COLO668 (cell line): ENCODE measurements at regions not wholly inside any gene's neighbourhood (a gene's known extent, or its start where the extent isn't known, plus 50 kb on each side); places are given as distances from the start of the nearest gene placed in this dataset.

Experiments
- DNase-seq: peaks from one replicate; lab custom pipeline; 2025; ENCODE audit not compliant: unreplicated experiment; lab: John Stamatoyannopoulos, UW

- DNase-seq = no peak
Observed at GRCh38 chr2:121860033-121860757, 104.7 kb downstream of the TSN start.

- DNase-seq = no peak
Observed at GRCh38 chr2:121860758-121861227, 105.3 kb downstream of the TSN start.

- no peak for DNase-seq
Observed at GRCh38 chr2:121862286-121862685, 106.8 kb downstream of the TSN start.

- DNase-seq = no peak
Observed at GRCh38 chr2:121865914-121866313, 110.5 kb downstream of the TSN start.

- DNase-seq = no peak
Observed at GRCh38 chr2:121866789-121867188, 111.3 kb downstream of the TSN start.

GRCh38 chr2:121868652-121869051 lies 113.2 kb downstream of the TSN start:
- no peak for DNase-seq

- no peak for DNase-seq
Observed at GRCh38 chr2:121869363-121869762, 113.9 kb downstream of the TSN start.

- no peak for DNase-seq
Observed at GRCh38 chr2:121869873-121870272, 114.4 kb downstream of the TSN start.

- DNase-seq = no peak
Observed at GRCh38 chr2:121872651-121873050, 117.2 kb downstream of the TSN start.

GRCh38 chr2:121873864-121874263 lies 118.4 kb downstream of the TSN start:
- DNase-seq = no peak

- DNase-seq = no peak
Observed at GRCh38 chr2:121875585-121876185, 120.2 kb downstream of the TSN start.

GRCh38 chr2:121877366-121877765 lies 121.9 kb downstream of the TSN start:
- no peak for DNase-seq

- no peak for DNase-seq
Observed at GRCh38 chr2:121880283-121880682, 124.8 kb downstream of the TSN start.

GRCh38 chr2:121881038-121881437 lies 125.6 kb downstream of the TSN start:
- no peak for DNase-seq

- DNase-seq = no peak
Observed at GRCh38 chr2:121881950-121882349, 126.5 kb downstream of the TSN start.

GRCh38 chr2:121884078-121884477 lies 128.6 kb downstream of the TSN start:
- no peak for DNase-seq

GRCh38 chr2:121884511-121884921 lies 129.1 kb downstream of the TSN start:
- DNase-seq = no peak

GRCh38 chr2:121886059-121886458 lies 130.6 kb downstream of the TSN start:
- DNase-seq = no peak

- DNase-seq = no peak
Observed at GRCh38 chr2:121887513-121888188, 132.2 kb downstream of the TSN start.

GRCh38 chr2:121888189-121888557 lies 132.7 kb downstream of the TSN start:
- peak; percentile 18 for DNase-seq

- DNase-seq = no peak
Observed at GRCh38 chr2:121890041-121890440, 134.6 kb downstream of the TSN start.
